ENCODE measurements at regions not wholly inside any gene's neighbourhood (a gene's known extent, or its start where the extent isn't known, plus 50 kb on each side); places are given as distances from the start of the nearest gene placed in this dataset.

GRCh38 chr4:186898367-186898766 is 174.7 kb upstream of the FAT1 start:
- intact Hi-C loops (cut with micrococcal nuclease; ENCODE audit: unreplicated experiment) = no loop called here
- no TSS peak for BruUV-seq (replicated peaks)
- ChIA-PET POLR2A (ENCODE audit: low non-redundant PET) (no interaction called here), CTCF (no interaction called here)
- no peaks in the 10 kb centered on the region for H3K27me3 ChIP-seq (replicated peaks; ENCODE audit: insufficient read depth, low read depth, low read length, poor library complexity)
- no peaks in the 10 kb centered on the region for H3K9me3 ChIP-seq (ENCODE audit: low read depth, low read length, poor library complexity, severe bottlenecking)
- no peak for DNase-seq (ENCODE audit: low spot score)
- peaks cover 16% of the 10 kb centered on the region for H3K4me1 ChIP-seq (ENCODE audit: insufficient read depth, low read length, poor library complexity, severe bottlenecking)
- TF ChIP-seq, protein P1, sequence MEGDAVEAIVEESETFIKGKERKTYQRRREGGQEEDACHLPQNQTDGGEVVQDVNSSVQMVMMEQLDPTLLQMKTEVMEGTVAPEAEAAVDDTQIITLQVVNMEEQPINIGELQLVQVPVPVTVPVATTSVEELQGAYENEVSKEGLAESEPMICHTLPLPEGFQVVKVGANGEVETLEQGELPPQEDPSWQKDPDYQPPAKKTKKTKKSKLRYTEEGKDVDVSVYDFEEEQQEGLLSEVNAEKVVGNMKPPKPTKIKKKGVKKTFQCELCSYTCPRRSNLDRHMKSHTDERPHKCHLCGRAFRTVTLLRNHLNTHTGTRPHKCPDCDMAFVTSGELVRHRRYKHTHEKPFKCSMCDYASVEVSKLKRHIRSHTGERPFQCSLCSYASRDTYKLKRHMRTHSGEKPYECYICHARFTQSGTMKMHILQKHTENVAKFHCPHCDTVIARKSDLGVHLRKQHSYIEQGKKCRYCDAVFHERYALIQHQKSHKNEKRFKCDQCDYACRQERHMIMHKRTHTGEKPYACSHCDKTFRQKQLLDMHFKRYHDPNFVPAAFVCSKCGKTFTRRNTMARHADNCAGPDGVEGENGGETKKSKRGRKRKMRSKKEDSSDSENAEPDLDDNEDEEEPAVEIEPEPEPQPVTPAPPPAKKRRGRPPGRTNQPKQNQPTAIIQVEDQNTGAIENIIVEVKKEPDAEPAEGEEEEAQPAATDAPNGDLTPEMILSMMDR (conservative IDR thresholded peaks at IDR 0.05; ENCODE audit: low read depth, low read length) = no peak
- TF ChIP-seq EZH2 (IDR thresholded peaks at IDR 0.05; ENCODE audit: borderline replicate concordance, low read depth, low read length, poor library complexity, severe bottlenecking) = no peak
- no peaks in the 10 kb centered on the region for H3K36me3 ChIP-seq (ENCODE audit: insufficient read depth, low read length, poor library complexity, severe bottlenecking)
- no peak overlapping the region for H3K27ac ChIP-seq (ENCODE audit: low read depth, low read length, poor library complexity, severe bottlenecking)
- no peak overlapping the region for H3K4me3 ChIP-seq (ENCODE audit: low read depth, low read length, poor library complexity, severe bottlenecking)

- TF ChIP-seq, protein P1 (conservative IDR thresholded peaks at IDR 0.05; ENCODE audit: low read depth, low read length) = no peak
- no peak for TF ChIP-seq EZH2 (IDR thresholded peaks at IDR 0.05; ENCODE audit: borderline replicate concordance, low read depth, low read length, poor library complexity, severe bottlenecking)
- Histone ChIP-seq H3K27me3 (replicated peaks; ENCODE audit: insufficient read depth, low read depth, low read length, poor library complexity) (no peaks in the 10 kb centered on the region), H3K27ac (ENCODE audit: low read depth, low read length, poor library complexity, severe bottlenecking) (no peak overlapping the region), H3K36me3 (ENCODE audit: insufficient read depth, low read length, poor library complexity, severe bottlenecking) (no peaks in the 10 kb centered on the region), H3K4me3 (ENCODE audit: low read depth, low read length, poor library complexity, severe bottlenecking) (no peak overlapping the region), H3K4me1 (ENCODE audit: insufficient read depth, low read length, poor library complexity, severe bottlenecking) (peaks cover 27% of the 10 kb centered on the region), H3K9me3 (ENCODE audit: low read depth, low read length, poor library complexity, severe bottlenecking) (no peaks in the 10 kb centered on the region)
- intact Hi-C loops (cut with micrococcal nuclease; ENCODE audit: unreplicated experiment) = no loop called here
- DNase-seq (ENCODE audit: low spot score) = peak; percentile 39
- BruUV-seq (replicated peaks) = no TSS peak
- ChIA-PET CTCF (interaction anchor here (0.6 kb wide), 1 partner anchor 13 kb away, joined by 4 read pairs; no protein-coding TSS in a partner anchor), POLR2A (ENCODE audit: low non-redundant PET) (no interaction called here)
Measured at GRCh38 chr4:186900232-186900900, 176.7 kb upstream of the FAT1 start.

GRCh38 chr4:186900984-186901383 is 177.3 kb upstream of the FAT1 start:
- H3K4me1 ChIP-seq (ENCODE audit: insufficient read depth, low read length, poor library complexity, severe bottlenecking) = peaks cover 27% of the 10 kb centered on the region
- no peak for DNase-seq (ENCODE audit: low spot score)
- no TSS peak for BruUV-seq (replicated peaks)
- POLR2A ChIA-PET (ENCODE audit: low non-redundant PET) = no interaction called here
- no peak overlapping the region for H3K27ac ChIP-seq (ENCODE audit: low read depth, low read length, poor library complexity, severe bottlenecking)
- intact Hi-C loops (cut with micrococcal nuclease; ENCODE audit: unreplicated experiment) = no loop called here
- no peaks in the 10 kb centered on the region for H3K27me3 ChIP-seq (replicated peaks; ENCODE audit: insufficient read depth, low read depth, low read length, poor library complexity)
- CTCF ChIA-PET = interaction anchor here (0.6 kb wide), 1 partner anchor 12 kb away, joined by 4 read pairs; no protein-coding TSS in a partner anchor
- TF ChIP-seq EZH2 (IDR thresholded peaks at IDR 0.05; ENCODE audit: borderline replicate concordance, low read depth, low read length, poor library complexity, severe bottlenecking) = no peak
- TF ChIP-seq, protein P1 (conservative IDR thresholded peaks at IDR 0.05; ENCODE audit: low read depth, low read length) = no peak
- H3K9me3 ChIP-seq (ENCODE audit: low read depth, low read length, poor library complexity, severe bottlenecking) = no peaks in the 10 kb centered on the region
- no peaks in the 10 kb centered on the region for H3K36me3 ChIP-seq (ENCODE audit: insufficient read depth, low read length, poor library complexity, severe bottlenecking)
- H3K4me3 ChIP-seq (ENCODE audit: low read depth, low read length, poor library complexity, severe bottlenecking) = no peak overlapping the region

Measured in A673 (cell line).